Sigmoid colon (tissue), 3 donors: ENCODE measurements at regions not wholly inside any gene's neighbourhood (a gene's known extent, or its start where the extent isn't known, plus 50 kb on each side); places are given as distances from the start of the nearest gene placed in this dataset.

ENCODE experiments used
- POLR2A ChIP-seq, 2 donors: fragments of 450-650 bp; IDR thresholded peaks; one replicate each; pipeline ENCODE4 v1.6.1; 2016; ENCODE audit warnings: antibody characterized with exemption in 2 of 2, mild to moderate bottlenecking in 2 of 2, moderate library complexity in 2 of 2
- TF ChIP-seq, protein P1 (sequence below), 4 experiments: fragments of 450-650 bp in 3 of 4; fragments of 200-600 bp in 1 of 4; IDR thresholded peaks; one replicate each; pipeline ENCODE4 v1.5.1; 2016 to 2019; ENCODE audit warnings: antibody characterized with exemption in 4 of 4, mild to moderate bottlenecking in 3 of 4, moderate library complexity in 2 of 4

DNA sequence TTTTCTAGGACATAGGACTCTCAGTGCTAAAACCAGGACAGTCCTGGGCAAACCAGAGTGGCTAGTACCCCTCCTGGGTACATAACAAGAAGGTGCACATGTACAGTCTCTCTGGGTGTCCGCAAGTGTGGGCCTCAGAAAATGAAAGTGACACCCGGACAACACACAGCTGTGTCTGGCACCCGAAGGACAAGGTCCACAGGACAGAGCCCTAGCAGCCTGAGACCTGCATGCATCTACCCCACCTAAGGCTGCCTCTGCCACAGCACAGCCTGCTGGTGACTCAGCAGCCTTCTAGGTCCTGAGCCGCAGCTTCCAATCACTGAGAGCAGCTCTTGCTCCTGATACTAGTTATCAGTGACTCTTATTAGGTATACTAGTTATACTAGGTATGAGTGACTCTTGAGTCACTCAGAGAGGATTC lies 784.1 kb upstream of the TBX3 start:
- no peak for TF ChIP-seq POLR2A (IDR thresholded peaks at IDR 0.05)
- TF ChIP-seq, protein P1, sequence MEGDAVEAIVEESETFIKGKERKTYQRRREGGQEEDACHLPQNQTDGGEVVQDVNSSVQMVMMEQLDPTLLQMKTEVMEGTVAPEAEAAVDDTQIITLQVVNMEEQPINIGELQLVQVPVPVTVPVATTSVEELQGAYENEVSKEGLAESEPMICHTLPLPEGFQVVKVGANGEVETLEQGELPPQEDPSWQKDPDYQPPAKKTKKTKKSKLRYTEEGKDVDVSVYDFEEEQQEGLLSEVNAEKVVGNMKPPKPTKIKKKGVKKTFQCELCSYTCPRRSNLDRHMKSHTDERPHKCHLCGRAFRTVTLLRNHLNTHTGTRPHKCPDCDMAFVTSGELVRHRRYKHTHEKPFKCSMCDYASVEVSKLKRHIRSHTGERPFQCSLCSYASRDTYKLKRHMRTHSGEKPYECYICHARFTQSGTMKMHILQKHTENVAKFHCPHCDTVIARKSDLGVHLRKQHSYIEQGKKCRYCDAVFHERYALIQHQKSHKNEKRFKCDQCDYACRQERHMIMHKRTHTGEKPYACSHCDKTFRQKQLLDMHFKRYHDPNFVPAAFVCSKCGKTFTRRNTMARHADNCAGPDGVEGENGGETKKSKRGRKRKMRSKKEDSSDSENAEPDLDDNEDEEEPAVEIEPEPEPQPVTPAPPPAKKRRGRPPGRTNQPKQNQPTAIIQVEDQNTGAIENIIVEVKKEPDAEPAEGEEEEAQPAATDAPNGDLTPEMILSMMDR (IDR thresholded peaks at IDR 0.05): no peak
